ENCODE measurements at regions not wholly inside any gene's neighbourhood (a gene's known extent, or its start where the extent isn't known, plus 50 kb on each side); places are given as distances from the start of the nearest gene placed in this dataset.

GRCh38 chr7:3191548-3191947, 109.5 kb upstream of the SDK1 start:
- no peaks in the 10 kb centered on the region for H3K4me1 ChIP-seq
- no peak overlapping the region for H3K4me3 ChIP-seq
- H3K36me3 ChIP-seq = no peaks in the 10 kb centered on the region
- no peak for DNase-seq
- H3K27ac ChIP-seq = no peak overlapping the region
- H3K9me3 ChIP-seq = no peaks in the 10 kb centered on the region
- TF ChIP-seq POLR2AphosphoS5 (IDR thresholded peaks at IDR 0.05) = no peak
- TF ChIP-seq EP300 (IDR thresholded peaks at IDR 0.05; ENCODE audit: low read depth) = no peak
- TF ChIP-seq CTCF (IDR thresholded peaks at IDR 0.05) = no peak
- TF ChIP-seq POLR2A (IDR thresholded peaks at IDR 0.05) = no peak
- in situ Hi-C loops (cut with MboI; ENCODE audit: low pct_ligation_motif_present in 1 of 4, low pct_unique_long_range_greater_than_20kb in 1 of 4, low sequenced_read_pairs in 3 of 4) = no loop called here
- H3K27me3 ChIP-seq = no peaks in the 10 kb centered on the region
- intact Hi-C loops (cut with DNase I; ENCODE audit: low total_unique reads) = no loop called here
- 73% methylated on average over 4 of the region's 4 CpGs; no CpG with 5 or more reads in 1 of the 2 donors for WGBS, 2 donors (ENCODE audit: low coverage in 1 of 2)

GRCh38 chr7:3192669-3193068, 108.4 kb upstream of the SDK1 start:
- TF ChIP-seq CTCF (IDR thresholded peaks at IDR 0.05) = no peak
- no peak for TF ChIP-seq POLR2A (IDR thresholded peaks at IDR 0.05)
- no peak for TF ChIP-seq EP300 (IDR thresholded peaks at IDR 0.05; ENCODE audit: low read depth)
- H3K4me3 ChIP-seq = no peak overlapping the region
- WGBS, 2 donors (ENCODE audit: low coverage in 1 of 2) = 67 to 71% methylated on average over 1 to 4 of the region's 4 CpGs
- no peak for DNase-seq
- H3K36me3 ChIP-seq = no peaks in the 10 kb centered on the region
- no peak overlapping the region for H3K27ac ChIP-seq
- no peaks in the 10 kb centered on the region for H3K4me1 ChIP-seq
- in situ Hi-C loops (cut with MboI; ENCODE audit: low pct_ligation_motif_present in 1 of 4, low pct_unique_long_range_greater_than_20kb in 1 of 4, low sequenced_read_pairs in 3 of 4) (no loop called here), intact Hi-C loops (cut with DNase I; ENCODE audit: low total_unique reads) (no loop called here)
- H3K9me3 ChIP-seq = no peaks in the 10 kb centered on the region
- H3K27me3 ChIP-seq = no peaks in the 10 kb centered on the region

GRCh38 chr7:3193379-3194120, 107.5 kb upstream of the SDK1 start:
- 81 to 95% methylated on average over 3 to 9 of the region's 9 CpGs for WGBS, 2 donors (ENCODE audit: low coverage in 1 of 2)
- DNase-seq = no peak
- in situ Hi-C loops (cut with MboI; ENCODE audit: low pct_ligation_motif_present in 1 of 4, low pct_unique_long_range_greater_than_20kb in 1 of 4, low sequenced_read_pairs in 3 of 4) (no loop called here), intact Hi-C loops (cut with DNase I; ENCODE audit: low total_unique reads) (no loop called here)
- Histone ChIP-seq H3K27me3 (no peaks in the 10 kb centered on the region), H3K36me3 (no peaks in the 10 kb centered on the region), H3K4me1 (no peaks in the 10 kb centered on the region), H3K4me3 (no peak overlapping the region), H3K9me3 (peaks cover 0 to under 1% of the 10 kb centered on the region in 2 donors), H3K27ac (no peak overlapping the region)
- TF ChIP-seq CTCF (IDR thresholded peaks at IDR 0.05) = no peak
- TF ChIP-seq EP300 (IDR thresholded peaks at IDR 0.05; ENCODE audit: low read depth) = no peak
- TF ChIP-seq POLR2AphosphoS5 (IDR thresholded peaks at IDR 0.05) = no peak
- TF ChIP-seq POLR2A (IDR thresholded peaks at IDR 0.05) = no peak

GRCh38 chr7:3194501-3195141, 106.4 kb upstream of the SDK1 start:
- in situ Hi-C loops (cut with MboI; ENCODE audit: low pct_ligation_motif_present in 1 of 4, low pct_unique_long_range_greater_than_20kb in 1 of 4, low sequenced_read_pairs in 3 of 4) (no loop called here), intact Hi-C loops (cut with DNase I; ENCODE audit: low total_unique reads) (no loop called here)
- H3K4me3 ChIP-seq = no peak overlapping the region
- H3K36me3 ChIP-seq = no peaks in the 10 kb centered on the region
- TF ChIP-seq POLR2AphosphoS5 (IDR thresholded peaks at IDR 0.05) (no peak), EP300 (IDR thresholded peaks at IDR 0.05; ENCODE audit: low read depth) (no peak), POLR2A (IDR thresholded peaks at IDR 0.05) (no peak), CTCF (IDR thresholded peaks at IDR 0.05) (no peak)
- WGBS, 2 donors (ENCODE audit: low coverage in 1 of 2) = 59 to 71% methylated on average over 5 to 7 of the region's 7 CpGs
- no peaks in the 10 kb centered on the region for H3K4me1 ChIP-seq
- H3K27ac ChIP-seq = no peak overlapping the region
- no peaks in the 10 kb centered on the region for H3K27me3 ChIP-seq
- H3K9me3 ChIP-seq = peaks cover 0 to 4% of the 10 kb centered on the region in 2 donors
- no peak for DNase-seq
